WTC11 (cell line): ENCODE measurements at regions not wholly inside any gene's neighbourhood (a gene's known extent, or its start where the extent isn't known, plus 50 kb on each side); places are given as distances from the start of the nearest gene placed in this dataset.

Experiments used
- ATAC-seq: fragments of 200-7000 bp; cut with Tn5 transposase; 2 replicates; pipeline ENCODE4 v1.10.0; 2021; ENCODE audit warnings: mild to moderate bottlenecking, moderate library complexity
- CTCF ChIA-PET: fragments of 300-600 bp; sonication (Branson Sonifier 250); formaldehyde crosslinking; loops from one replicate; lab custom pipeline; 2021; ENCODE audit warnings: antibody characterized with exemption; lab: Charles Lee
- POLR2A ChIA-PET: fragments of 350-600 bp; sonication (Branson Sonifier 250); formaldehyde crosslinking; loops from one replicate; lab custom pipeline; 2021; ENCODE audit warnings: antibody characterized with exemption; lab: Charles Lee
- DNase-seq: peaks from one replicate; pipeline ENCODE4 v3.0.0; 2021; ENCODE audit warnings: low spot score
- H3K27ac Mint-ChIP-seq: 2 replicates; pipeline ENCODE4 v1.8.0; 2021; ENCODE audit warnings: mixed read lengths
- H3K27me3 Mint-ChIP-seq: 2 replicates; pipeline ENCODE4 v1.8.0; 2021; ENCODE audit warnings: low read depth, mild to moderate bottlenecking, moderate library complexity, mixed read lengths
- H3K36me3 Mint-ChIP-seq: 2 replicates; pipeline ENCODE4 v1.8.0; 2021; ENCODE audit warnings: mixed read lengths
- H3K4me1 Mint-ChIP-seq: 2 replicates; pipeline ENCODE4 v1.8.0; 2022; ENCODE audit warnings: mixed read lengths
- H3K4me3 Mint-ChIP-seq: 2 replicates; pipeline ENCODE4 v1.8.0; 2021; ENCODE audit warnings: mild to moderate bottlenecking, moderate library complexity, mixed read lengths
- H3K9me3 Mint-ChIP-seq: 2 replicates; pipeline ENCODE4 v1.8.0; 2021; ENCODE audit warnings: mixed read lengths
- JAZF1 ChIP-seq: fragments of 250-450 bp; sonication (Bioruptor Pico); IDR thresholded peaks from 2 replicates; pipeline ENCODE4 v1.9.0; 2021; ENCODE audit warnings: moderate library complexity, mild to moderate bottlenecking, inconsistent platforms
- NFATC4 ChIP-seq: fragments of 250-450 bp; sonication (Bioruptor Pico); IDR thresholded peaks from 2 replicates; pipeline ENCODE4 v1.9.0; 2021; ENCODE audit warnings: mild to moderate bottlenecking
- RORB ChIP-seq: fragments of 250-450 bp; sonication (Bioruptor Pico); IDR thresholded peaks from 2 replicates; pipeline ENCODE4 v1.9.0; 2021; ENCODE audit warnings: mild to moderate bottlenecking
- ZNF232 ChIP-seq: sonication (generic); formaldehyde crosslinking; IDR thresholded peaks from 2 replicates; pipeline ENCODE4 v1.8.0; 2022; ENCODE audit warnings: mild to moderate bottlenecking, missing genetic modification reagents
- ZNF671 ChIP-seq: fragments of 250-450 bp; sonication (Bioruptor Pico); IDR thresholded peaks from 2 replicates; pipeline ENCODE4 v1.8.0; 2021; ENCODE audit warnings: mild to moderate bottlenecking
- TF ChIP-seq, protein P1 (sequence below): sonication (generic); formaldehyde crosslinking; IDR thresholded peaks from 2 replicates; pipeline ENCODE4 v1.8.0; 2023; ENCODE audit warnings: mild to moderate bottlenecking, missing genetic modification reagents
- TF ChIP-seq, protein P2 (sequence below): sonication (generic); formaldehyde crosslinking; IDR thresholded peaks from 2 replicates; pipeline ENCODE4 v1.8.1; 2022; ENCODE audit warnings: missing genetic modification reagents, borderline replicate concordance
- TF ChIP-seq, protein P3 (sequence below): sonication (generic); formaldehyde crosslinking; IDR thresholded peaks from 2 replicates; pipeline ENCODE4 v1.8.0; 2022; ENCODE audit warnings: mild to moderate bottlenecking, missing genetic modification reagents
- TF ChIP-seq, protein P4 (sequence below): sonication (generic); formaldehyde crosslinking; IDR thresholded peaks from 2 replicates; pipeline ENCODE4 v1.8.0; 2022; ENCODE audit warnings: mild to moderate bottlenecking, missing genetic modification reagents
- TF ChIP-seq, protein P5 (sequence below): fragments of 250-450 bp; sonication (Bioruptor Pico); IDR thresholded peaks from 2 replicates; pipeline ENCODE4 v1.8.0; 2021; ENCODE audit warnings: mild to moderate bottlenecking
- TF ChIP-seq, protein P6 (sequence below): sonication (generic); formaldehyde crosslinking; IDR thresholded peaks from 2 replicates; pipeline ENCODE4 v1.8.1; 2022; ENCODE audit warnings: mild to moderate bottlenecking, missing genetic modification reagents, moderate library complexity, borderline replicate concordance

DNA sequence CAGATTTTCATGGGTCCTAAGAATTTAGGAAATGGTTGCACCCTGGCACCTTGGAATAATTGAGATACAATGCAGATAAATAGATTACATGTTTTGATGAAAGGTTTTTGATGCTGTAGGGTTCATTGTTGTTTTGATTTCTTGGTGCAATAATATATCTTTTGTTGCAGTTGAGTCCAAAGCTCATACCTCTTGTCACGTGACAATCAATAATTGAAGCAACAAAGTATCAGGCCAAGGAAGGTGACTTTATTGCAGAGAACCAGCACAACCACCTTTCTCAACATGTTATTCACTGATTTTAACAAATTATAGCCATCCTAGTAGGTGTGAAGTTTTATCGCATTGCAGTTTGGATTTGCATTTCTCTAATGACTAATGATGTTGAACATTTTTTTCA, 285.5 kb upstream of the SLCO3A1 start:
- H3K4me3 Mint-ChIP-seq: no peak overlapping the region
- H3K27me3 Mint-ChIP-seq: peaks cover 3% of the 10 kb centered on the region; the same call in 1 of the 2 replicates
- no peak for DNase-seq
- ChIA-PET POLR2A (no interaction called here), CTCF (no interaction called here)
- H3K36me3 Mint-ChIP-seq: no peaks in the 10 kb centered on the region
- H3K27ac Mint-ChIP-seq: no peak overlapping the region
- H3K4me1 Mint-ChIP-seq: no peaks in the 10 kb centered on the region
- ATAC-seq: no peak
- TF ChIP-seq ZNF232 (CRISPR knock-in tag): no peak
- TF ChIP-seq JAZF1 (CRISPR knock-in tag): no peak
- peaks cover 14% of the 10 kb centered on the region for H3K9me3 Mint-ChIP-seq

DNA sequence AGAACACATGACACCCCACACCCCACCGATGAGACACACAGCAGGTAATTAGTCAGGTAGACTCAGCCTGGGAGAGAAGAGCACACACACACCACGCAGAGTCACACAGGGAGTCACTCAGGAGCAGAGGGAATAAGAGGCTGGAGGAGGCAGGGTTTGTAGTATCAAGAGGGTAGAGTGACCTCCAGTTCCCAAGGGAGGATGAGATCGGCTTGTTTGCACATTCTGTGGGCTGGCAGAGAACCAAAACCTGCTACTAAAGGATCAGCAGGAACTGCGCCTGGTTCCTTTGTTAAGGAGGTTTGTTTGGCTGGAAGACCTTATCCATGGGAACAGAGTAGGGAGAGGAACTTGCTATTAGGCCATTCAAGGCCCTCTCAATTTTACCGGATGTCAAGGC, 281.4 kb upstream of the SLCO3A1 start:
- Mint-ChIP-seq H3K9me3 (peaks cover 14% of the 10 kb centered on the region), H3K27me3 (peaks cover 3% of the 10 kb centered on the region; the same call in 1 of the 2 replicates), H3K27ac (no peak overlapping the region), H3K36me3 (no peaks in the 10 kb centered on the region), H3K4me1 (no peaks in the 10 kb centered on the region), H3K4me3 (no peak overlapping the region)
- POLR2A ChIA-PET: no interaction called here
- no peak for ATAC-seq
- TF ChIP-seq, protein P1, sequence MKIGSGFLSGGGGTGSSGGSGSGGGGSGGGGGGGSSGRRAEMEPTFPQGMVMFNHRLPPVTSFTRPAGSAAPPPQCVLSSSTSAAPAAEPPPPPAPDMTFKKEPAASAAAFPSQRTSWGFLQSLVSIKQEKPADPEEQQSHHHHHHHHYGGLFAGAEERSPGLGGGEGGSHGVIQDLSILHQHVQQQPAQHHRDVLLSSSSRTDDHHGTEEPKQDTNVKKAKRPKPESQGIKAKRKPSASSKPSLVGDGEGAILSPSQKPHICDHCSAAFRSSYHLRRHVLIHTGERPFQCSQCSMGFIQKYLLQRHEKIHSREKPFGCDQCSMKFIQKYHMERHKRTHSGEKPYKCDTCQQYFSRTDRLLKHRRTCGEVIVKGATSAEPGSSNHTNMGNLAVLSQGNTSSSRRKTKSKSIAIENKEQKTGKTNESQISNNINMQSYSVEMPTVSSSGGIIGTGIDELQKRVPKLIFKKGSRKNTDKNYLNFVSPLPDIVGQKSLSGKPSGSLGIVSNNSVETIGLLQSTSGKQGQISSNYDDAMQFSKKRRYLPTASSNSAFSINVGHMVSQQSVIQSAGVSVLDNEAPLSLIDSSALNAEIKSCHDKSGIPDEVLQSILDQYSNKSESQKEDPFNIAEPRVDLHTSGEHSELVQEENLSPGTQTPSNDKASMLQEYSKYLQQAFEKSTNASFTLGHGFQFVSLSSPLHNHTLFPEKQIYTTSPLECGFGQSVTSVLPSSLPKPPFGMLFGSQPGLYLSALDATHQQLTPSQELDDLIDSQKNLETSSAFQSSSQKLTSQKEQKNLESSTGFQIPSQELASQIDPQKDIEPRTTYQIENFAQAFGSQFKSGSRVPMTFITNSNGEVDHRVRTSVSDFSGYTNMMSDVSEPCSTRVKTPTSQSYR (CRISPR knock-in tag): no peak
- TF ChIP-seq, protein P2, sequence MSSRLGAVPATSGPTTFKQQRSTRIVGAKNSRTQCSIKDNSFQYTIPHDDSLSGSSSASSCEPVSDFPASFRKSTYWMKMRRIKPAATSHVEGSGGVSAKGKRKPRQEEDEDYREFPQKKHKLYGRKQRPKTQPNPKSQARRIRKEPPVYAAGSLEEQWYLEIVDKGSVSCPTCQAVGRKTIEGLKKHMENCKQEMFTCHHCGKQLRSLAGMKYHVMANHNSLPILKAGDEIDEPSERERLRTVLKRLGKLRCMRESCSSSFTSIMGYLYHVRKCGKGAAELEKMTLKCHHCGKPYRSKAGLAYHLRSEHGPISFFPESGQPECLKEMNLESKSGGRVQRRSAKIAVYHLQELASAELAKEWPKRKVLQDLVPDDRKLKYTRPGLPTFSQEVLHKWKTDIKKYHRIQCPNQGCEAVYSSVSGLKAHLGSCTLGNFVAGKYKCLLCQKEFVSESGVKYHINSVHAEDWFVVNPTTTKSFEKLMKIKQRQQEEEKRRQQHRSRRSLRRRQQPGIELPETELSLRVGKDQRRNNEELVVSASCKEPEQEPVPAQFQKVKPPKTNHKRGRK: 0 out of 2 replicates have a peak, but pooled peaks have one; percentile 34
- TF ChIP-seq, protein P3, sequence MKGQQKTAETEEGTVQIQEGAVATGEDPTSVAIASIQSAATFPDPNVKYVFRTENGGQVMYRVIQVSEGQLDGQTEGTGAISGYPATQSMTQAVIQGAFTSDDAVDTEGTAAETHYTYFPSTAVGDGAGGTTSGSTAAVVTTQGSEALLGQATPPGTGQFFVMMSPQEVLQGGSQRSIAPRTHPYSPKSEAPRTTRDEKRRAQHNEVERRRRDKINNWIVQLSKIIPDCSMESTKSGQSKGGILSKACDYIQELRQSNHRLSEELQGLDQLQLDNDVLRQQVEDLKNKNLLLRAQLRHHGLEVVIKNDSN (CRISPR knock-in tag): no peak
- TF ChIP-seq ZNF671: no peak
- DNase-seq: no peak
- CTCF ChIA-PET: no interaction called here

DNA sequence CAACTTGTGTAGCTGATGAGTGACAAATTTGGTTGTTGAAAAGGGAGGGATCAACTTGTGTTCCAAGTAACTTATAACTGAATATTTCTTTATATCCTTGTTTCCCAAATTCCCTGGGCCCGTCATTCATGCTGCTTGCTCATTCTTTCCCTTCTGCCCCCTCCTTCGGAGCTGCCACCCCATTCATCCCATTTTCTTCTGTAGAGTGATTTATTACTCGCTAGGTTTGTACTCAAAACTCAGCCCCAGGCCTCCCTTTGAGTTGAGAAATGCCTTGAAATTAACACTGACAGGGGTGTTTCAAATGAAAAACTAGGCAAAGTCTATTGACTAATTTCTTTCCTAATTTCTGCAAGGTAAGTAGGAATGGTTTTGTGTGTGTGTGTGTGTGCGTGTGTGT, 277.4 kb upstream of the SLCO3A1 start:
- ATAC-seq (no peak), DNase-seq (no peak)
- H3K9me3 Mint-ChIP-seq: peaks cover 5% of the 10 kb centered on the region
- no peaks in the 10 kb centered on the region for H3K36me3 Mint-ChIP-seq
- TF ChIP-seq NFATC4 (CRISPR knock-in tag) (no peak), RORB (CRISPR knock-in tag) (no peak)
- TF ChIP-seq, protein P4, sequence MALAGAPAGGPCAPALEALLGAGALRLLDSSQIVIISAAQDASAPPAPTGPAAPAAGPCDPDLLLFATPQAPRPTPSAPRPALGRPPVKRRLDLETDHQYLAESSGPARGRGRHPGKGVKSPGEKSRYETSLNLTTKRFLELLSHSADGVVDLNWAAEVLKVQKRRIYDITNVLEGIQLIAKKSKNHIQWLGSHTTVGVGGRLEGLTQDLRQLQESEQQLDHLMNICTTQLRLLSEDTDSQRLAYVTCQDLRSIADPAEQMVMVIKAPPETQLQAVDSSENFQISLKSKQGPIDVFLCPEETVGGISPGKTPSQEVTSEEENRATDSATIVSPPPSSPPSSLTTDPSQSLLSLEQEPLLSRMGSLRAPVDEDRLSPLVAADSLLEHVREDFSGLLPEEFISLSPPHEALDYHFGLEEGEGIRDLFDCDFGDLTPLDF (CRISPR knock-in tag): no peak
- TF ChIP-seq, protein P5, sequence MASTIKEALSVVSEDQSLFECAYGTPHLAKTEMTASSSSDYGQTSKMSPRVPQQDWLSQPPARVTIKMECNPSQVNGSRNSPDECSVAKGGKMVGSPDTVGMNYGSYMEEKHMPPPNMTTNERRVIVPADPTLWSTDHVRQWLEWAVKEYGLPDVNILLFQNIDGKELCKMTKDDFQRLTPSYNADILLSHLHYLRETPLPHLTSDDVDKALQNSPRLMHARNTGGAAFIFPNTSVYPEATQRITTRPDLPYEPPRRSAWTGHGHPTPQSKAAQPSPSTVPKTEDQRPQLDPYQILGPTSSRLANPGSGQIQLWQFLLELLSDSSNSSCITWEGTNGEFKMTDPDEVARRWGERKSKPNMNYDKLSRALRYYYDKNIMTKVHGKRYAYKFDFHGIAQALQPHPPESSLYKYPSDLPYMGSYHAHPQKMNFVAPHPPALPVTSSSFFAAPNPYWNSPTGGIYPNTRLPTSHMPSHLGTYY: no peak
- TF ChIP-seq, protein P6, sequence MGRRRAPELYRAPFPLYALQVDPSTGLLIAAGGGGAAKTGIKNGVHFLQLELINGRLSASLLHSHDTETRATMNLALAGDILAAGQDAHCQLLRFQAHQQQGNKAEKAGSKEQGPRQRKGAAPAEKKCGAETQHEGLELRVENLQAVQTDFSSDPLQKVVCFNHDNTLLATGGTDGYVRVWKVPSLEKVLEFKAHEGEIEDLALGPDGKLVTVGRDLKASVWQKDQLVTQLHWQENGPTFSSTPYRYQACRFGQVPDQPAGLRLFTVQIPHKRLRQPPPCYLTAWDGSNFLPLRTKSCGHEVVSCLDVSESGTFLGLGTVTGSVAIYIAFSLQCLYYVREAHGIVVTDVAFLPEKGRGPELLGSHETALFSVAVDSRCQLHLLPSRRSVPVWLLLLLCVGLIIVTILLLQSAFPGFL: no peak
- no peaks in the 10 kb centered on the region for H3K4me1 Mint-ChIP-seq
- ChIA-PET POLR2A (no interaction called here), CTCF (no interaction called here)
- peaks cover 3% of the 10 kb centered on the region; the same call in 1 of the 2 replicates for H3K27me3 Mint-ChIP-seq
- no peak overlapping the region for H3K27ac Mint-ChIP-seq
- H3K4me3 Mint-ChIP-seq: no peak overlapping the region
